ENCODE measurements at regions not wholly inside any gene's neighbourhood (a gene's known extent, or its start where the extent isn't known, plus 50 kb on each side); places are given as distances from the start of the nearest gene placed in this dataset.

GRCh38 chr1:245086389-245086969, 68.3 kb upstream of the KIF26B start:
- H3K27ac ChIP-seq (ENCODE audit: low read depth): no peak overlapping the region
- H2AFZ ChIP-seq: no peak overlapping the region
- Mint-ChIP-seq H3K27me3 (ENCODE audit: insufficient read depth, low read depth, poor library complexity) (no peaks in the 10 kb centered on the region), H3K4me3 (no peak overlapping the region), H3K4me1 (no peaks in the 10 kb centered on the region), H3K9me3 (peaks cover 10% of the 10 kb centered on the region; the same call in 2 of the 3 replicates), H3K27ac (no peak overlapping the region), H3K36me3 (ENCODE audit: low read depth) (peaks cover 17% of the 10 kb centered on the region)
- H4K20me1 ChIP-seq (replicated peaks; ENCODE audit: insufficient read depth): no peaks in the 10 kb centered on the region; the same call in 1 of the 2 replicates
- no peak for TF ChIP-seq EZH2 (IDR thresholded peaks at IDR 0.05; ENCODE audit: low read depth, unreplicated experiment)
- no peak for TF ChIP-seq STAT1 (IDR thresholded peaks at IDR 0.05; ENCODE audit: unreplicated experiment)
- TF ChIP-seq EZH2phosphoT487 (IDR thresholded peaks at IDR 0.05; ENCODE audit: unreplicated experiment): no peak
- TF ChIP-seq, protein P1, sequence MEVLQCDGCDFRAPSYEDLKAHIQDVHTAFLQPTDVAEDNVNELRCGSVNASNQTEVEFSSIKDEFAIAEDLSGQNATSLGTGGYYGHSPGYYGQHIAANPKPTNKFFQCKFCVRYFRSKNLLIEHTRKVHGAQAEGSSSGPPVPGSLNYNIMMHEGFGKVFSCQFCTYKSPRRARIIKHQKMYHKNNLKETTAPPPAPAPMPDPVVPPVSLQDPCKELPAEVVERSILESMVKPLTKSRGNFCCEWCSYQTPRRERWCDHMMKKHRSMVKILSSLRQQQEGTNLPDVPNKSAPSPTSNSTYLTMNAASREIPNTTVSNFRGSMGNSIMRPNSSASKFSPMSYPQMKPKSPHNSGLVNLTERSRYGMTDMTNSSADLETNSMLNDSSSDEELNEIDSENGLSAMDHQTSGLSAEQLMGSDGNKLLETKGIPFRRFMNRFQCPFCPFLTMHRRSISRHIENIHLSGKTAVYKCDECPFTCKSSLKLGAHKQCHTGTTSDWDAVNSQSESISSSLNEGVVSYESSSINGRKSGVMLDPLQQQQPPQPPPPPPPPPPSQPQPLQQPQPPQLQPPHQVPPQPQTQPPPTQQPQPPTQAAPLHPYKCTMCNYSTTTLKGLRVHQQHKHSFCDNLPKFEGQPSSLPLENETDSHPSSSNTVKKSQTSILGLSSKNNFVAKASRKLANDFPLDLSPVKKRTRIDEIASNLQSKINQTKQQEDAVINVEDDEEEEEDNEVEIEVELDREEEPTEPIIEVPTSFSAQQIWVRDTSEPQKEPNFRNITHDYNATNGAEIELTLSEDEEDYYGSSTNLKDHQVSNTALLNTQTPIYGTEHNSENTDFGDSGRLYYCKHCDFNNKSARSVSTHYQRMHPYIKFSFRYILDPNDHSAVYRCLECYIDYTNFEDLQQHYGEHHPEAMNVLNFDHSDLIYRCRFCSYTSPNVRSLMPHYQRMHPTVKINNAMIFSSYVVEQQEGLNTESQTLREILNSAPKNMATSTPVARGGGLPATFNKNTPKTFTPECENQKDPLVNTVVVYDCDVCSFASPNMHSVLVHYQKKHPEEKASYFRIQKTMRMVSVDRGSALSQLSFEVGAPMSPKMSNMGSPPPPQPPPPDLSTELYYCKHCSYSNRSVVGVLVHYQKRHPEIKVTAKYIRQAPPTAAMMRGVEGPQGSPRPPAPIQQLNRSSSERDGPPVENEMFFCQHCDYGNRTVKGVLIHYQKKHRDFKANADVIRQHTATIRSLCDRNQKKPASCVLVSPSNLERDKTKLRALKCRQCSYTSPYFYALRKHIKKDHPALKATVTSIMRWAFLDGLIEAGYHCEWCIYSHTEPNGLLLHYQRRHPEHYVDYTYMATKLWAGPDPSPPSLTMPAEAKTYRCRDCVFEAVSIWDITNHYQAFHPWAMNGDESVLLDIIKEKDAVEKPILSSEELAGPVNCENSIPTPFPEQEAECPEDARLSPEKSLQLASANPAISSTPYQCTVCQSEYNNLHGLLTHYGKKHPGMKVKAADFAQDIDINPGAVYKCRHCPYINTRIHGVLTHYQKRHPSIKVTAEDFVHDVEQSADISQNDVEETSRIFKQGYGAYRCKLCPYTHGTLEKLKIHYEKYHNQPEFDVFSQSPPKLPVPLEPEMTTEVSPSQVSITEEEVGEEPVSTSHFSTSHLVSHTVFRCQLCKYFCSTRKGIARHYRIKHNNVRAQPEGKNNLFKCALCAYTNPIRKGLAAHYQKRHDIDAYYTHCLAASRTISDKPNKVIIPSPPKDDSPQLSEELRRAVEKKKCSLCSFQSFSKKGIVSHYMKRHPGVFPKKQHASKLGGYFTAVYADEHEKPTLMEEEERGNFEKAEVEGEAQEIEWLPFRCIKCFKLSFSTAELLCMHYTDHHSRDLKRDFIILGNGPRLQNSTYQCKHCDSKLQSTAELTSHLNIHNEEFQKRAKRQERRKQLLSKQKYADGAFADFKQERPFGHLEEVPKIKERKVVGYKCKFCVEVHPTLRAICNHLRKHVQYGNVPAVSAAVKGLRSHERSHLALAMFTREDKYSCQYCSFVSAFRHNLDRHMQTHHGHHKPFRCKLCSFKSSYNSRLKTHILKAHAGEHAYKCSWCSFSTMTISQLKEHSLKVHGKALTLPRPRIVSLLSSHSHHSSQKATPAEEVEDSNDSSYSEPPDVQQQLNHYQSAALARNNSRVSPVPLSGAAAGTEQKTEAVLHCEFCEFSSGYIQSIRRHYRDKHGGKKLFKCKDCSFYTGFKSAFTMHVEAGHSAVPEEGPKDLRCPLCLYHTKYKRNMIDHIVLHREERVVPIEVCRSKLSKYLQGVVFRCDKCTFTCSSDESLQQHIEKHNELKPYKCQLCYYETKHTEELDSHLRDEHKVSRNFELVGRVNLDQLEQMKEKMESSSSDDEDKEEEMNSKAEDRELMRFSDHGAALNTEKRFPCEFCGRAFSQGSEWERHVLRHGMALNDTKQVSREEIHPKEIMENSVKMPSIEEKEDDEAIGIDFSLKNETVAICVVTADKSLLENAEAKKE (CRISPR knock-in tag; IDR thresholded peaks at IDR 0.05): no peak
- TF ChIP-seq CREB1 (CRISPR knock-in tag; IDR thresholded peaks at IDR 0.05; ENCODE audit: low read depth): no peak
- no peak for TF ChIP-seq ZNF114 (CRISPR knock-in tag; IDR thresholded peaks at IDR 0.05)
- no peak for TF ChIP-seq JUNB (IDR thresholded peaks at IDR 0.05; ENCODE audit: unreplicated experiment)
- TF ChIP-seq POLR2AphosphoS5 (IDR thresholded peaks at IDR 0.05; ENCODE audit: low read depth): no peak
- TF ChIP-seq NANOG (IDR thresholded peaks at IDR 0.05; ENCODE audit: borderline replicate concordance): no peak
- TF ChIP-seq, protein P2, sequence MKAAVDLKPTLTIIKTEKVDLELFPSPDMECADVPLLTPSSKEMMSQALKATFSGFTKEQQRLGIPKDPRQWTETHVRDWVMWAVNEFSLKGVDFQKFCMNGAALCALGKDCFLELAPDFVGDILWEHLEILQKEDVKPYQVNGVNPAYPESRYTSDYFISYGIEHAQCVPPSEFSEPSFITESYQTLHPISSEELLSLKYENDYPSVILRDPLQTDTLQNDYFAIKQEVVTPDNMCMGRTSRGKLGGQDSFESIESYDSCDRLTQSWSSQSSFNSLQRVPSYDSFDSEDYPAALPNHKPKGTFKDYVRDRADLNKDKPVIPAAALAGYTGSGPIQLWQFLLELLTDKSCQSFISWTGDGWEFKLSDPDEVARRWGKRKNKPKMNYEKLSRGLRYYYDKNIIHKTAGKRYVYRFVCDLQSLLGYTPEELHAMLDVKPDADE (IDR thresholded peaks at IDR 0.05): no peak
- no peak for TF ChIP-seq ZNF331 (CRISPR knock-in tag; IDR thresholded peaks at IDR 0.05; ENCODE audit: low read depth)
- no peak for TF ChIP-seq REST (IDR thresholded peaks at IDR 0.05; ENCODE audit: unreplicated experiment)
- TF ChIP-seq CTCF (conservative IDR thresholded peaks at IDR 0.05; ENCODE audit: low read depth in 2 of 2): no peak
- H3K36me3 ChIP-seq (ENCODE audit: insufficient read depth): peaks cover 5% of the 10 kb centered on the region
- no peaks in the 10 kb centered on the region for H3F3A ChIP-seq (replicated peaks; ENCODE audit: low read depth)
- ATAC-seq (no peak), DNase-seq (ENCODE audit: low spot score) (no peak)
- H3K4me3 ChIP-seq: no peak overlapping the region
- H3K79me2 ChIP-seq (replicated peaks; ENCODE audit: insufficient read depth): no peaks in the 10 kb centered on the region
- H3K9me2 ChIP-seq (ENCODE audit: insufficient read depth): no peaks in the 10 kb centered on the region
- H3K4me1 ChIP-seq (ENCODE audit: insufficient read depth): no peaks in the 10 kb centered on the region
- no peaks in the 10 kb centered on the region for H3K27me3 ChIP-seq (ENCODE audit: insufficient read depth)
- no peak overlapping the region for H3K4me2 ChIP-seq
